Dendritic cell treated with granulocyte-macrophage colony-stimulating factor and Interleukin-4, amounts not matched to agents 40 ng/mL and 50 ng/mL, for 4 days (primary cell): ENCODE measurements at regions not wholly inside any gene's neighbourhood (a gene's known extent, or its start where the extent isn't known, plus 50 kb on each side); places are given as distances from the start of the nearest gene placed in this dataset.

Experiments used
- H3K27ac Mint-ChIP-seq: one replicate; pipeline ENCODE4 v1.8.0; 2022; ENCODE audit warnings: mild to moderate bottlenecking, mixed read lengths
- H3K27me3 Mint-ChIP-seq: one replicate; pipeline ENCODE4 v1.8.0; 2022; ENCODE audit warnings: mild to moderate bottlenecking, mixed read lengths
- H3K36me3 Mint-ChIP-seq: one replicate; pipeline ENCODE4 v1.8.0; 2022; ENCODE audit warnings: low read depth, mixed read lengths
- H3K4me1 Mint-ChIP-seq: one replicate; pipeline ENCODE4 v1.8.0; 2022; ENCODE audit warnings: low read depth, mixed read lengths
- H3K4me3 Mint-ChIP-seq: one replicate; pipeline ENCODE4 v1.8.0; 2022; ENCODE audit warnings: mild to moderate bottlenecking, moderate library complexity, mixed read lengths
- H3K9me3 Mint-ChIP-seq: one replicate; pipeline ENCODE4 v1.8.0; 2022; ENCODE audit warnings: mixed read lengths
- intact Hi-C: fragments of 100-400 bp; cut with micrococcal nuclease; formaldehyde crosslinking; loops from one replicate; pipeline ENCODE4 v1.15.0; 2022

DNA sequence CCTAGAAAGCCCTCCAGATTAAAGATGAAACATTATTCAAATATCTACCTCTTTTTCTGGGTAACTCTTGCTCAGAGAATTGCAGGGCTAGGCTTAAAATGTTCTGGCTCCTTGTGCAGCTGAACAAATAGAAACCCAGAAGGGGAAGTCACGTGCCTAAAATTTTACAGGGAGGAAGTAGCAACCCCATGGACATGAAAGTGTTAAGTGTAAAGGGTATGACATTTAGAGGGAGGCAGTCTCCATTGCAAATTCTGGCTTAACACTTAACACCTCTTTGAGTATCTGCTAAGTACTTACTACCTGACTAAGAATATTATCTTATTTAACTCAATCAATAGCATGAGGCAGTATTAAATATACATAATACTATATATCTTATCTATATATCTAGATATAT is 376.1 kb upstream of the ERCC4 start:
- Mint-ChIP-seq H3K4me1 (no peaks in the 10 kb centered on the region), H3K4me3 (no peak overlapping the region), H3K9me3 (no peaks in the 10 kb centered on the region), H3K27ac (no peak overlapping the region), H3K36me3 (no peaks in the 10 kb centered on the region), H3K27me3 (no peaks in the 10 kb centered on the region)
- intact Hi-C loops, result no loop called here

DNA sequence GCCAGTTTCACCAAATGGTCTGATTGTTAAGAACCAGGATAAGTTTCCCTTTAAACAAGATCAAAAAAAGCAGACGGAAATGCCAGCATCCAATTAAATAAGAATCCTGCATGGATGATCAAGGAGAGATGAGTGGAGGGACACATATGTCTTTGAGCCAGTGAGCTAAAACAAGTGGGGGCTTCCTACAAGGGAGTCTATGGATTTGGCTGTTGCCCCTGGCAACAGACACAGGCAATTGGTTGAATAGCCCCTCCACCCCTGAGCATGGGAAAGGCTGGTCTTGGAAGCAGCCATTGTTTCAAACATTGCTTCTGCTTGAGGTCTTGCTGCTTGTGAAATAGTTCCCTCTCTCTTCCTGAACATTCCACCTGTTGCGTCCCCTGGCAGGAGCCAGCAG is 374.7 kb upstream of the ERCC4 start:
- H3K36me3 Mint-ChIP-seq, result no peaks in the 10 kb centered on the region
- H3K4me3 Mint-ChIP-seq, result no peak overlapping the region
- no peaks in the 10 kb centered on the region for H3K9me3 Mint-ChIP-seq
- H3K4me1 Mint-ChIP-seq, result no peaks in the 10 kb centered on the region
- H3K27me3 Mint-ChIP-seq, result no peaks in the 10 kb centered on the region
- H3K27ac Mint-ChIP-seq, result no peak overlapping the region
- intact Hi-C loops, result no loop called here

DNA sequence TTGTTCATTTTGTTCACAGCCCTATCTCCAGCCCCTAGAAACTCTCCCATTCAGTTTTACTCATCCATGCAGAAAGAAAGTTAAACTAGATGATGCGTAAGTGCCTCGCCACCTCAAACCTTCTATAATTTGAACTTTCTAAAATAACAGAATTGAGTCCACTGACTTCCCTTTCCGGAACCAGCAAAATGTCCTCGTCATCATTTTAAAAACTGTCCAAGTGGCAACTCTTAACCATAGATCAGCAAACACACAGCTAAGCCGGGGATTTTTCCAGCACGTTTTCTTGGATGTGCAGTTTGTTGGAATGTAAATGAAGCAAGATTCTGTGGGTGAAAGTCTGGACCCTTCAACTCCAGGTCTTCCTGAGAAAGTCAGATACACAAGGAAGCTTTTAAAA is 369.7 kb upstream of the ERCC4 start:
- Mint-ChIP-seq H3K9me3 (no peaks in the 10 kb centered on the region), H3K27ac (no peak overlapping the region), H3K4me3 (no peak overlapping the region), H3K4me1 (no peaks in the 10 kb centered on the region), H3K36me3 (no peaks in the 10 kb centered on the region), H3K27me3 (no peaks in the 10 kb centered on the region)
- intact Hi-C loops, result no loop called here

DNA sequence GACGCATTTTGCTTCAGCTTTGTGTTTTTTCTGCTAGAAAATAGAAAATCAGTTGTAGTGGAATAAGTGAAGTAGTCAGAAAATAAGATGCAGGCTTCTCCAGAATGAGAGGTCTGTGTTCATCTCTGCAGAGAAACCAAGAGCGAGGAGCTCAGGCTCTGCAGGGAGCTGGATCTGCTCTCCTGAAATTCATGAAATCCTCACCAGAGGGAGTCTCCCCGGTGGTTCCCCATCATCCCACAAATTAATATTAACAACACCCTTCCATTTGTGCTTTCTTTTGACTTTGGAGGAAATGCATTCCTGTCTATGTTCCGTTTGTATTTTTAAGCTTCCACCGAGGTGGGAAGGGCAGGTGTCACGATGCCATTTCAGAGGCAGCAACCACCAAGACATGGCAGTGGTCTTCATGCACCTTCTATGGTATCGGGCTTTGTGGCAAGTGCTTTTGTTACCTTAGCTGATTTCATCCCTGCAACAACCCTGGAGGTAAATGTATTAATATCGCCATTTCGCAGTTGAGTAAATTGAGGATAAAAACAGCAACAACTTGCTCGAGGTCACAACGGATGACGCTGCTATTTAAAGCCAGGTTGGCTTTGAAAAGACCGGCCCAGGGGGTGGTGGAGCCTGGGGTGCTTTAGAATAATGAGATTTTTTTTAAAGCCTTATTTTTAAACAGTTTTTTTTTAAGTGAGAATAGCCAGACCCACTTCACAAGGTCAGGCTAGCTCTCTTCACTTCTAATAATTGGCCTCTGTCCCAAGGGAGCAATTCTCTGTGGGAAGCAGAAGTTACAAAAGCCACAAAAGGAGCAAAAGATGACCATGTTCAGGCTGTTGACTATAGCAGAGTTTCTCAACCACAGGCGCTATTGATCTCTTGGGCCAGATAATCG is 367.6 kb upstream of the ERCC4 start:
- Mint-ChIP-seq H3K4me1 (no peaks in the 10 kb centered on the region), H3K4me3 (no peak overlapping the region), H3K9me3 (no peaks in the 10 kb centered on the region), H3K27ac (no peak overlapping the region), H3K27me3 (no peaks in the 10 kb centered on the region), H3K36me3 (no peaks in the 10 kb centered on the region)
- intact Hi-C loops, result no loop called here

DNA sequence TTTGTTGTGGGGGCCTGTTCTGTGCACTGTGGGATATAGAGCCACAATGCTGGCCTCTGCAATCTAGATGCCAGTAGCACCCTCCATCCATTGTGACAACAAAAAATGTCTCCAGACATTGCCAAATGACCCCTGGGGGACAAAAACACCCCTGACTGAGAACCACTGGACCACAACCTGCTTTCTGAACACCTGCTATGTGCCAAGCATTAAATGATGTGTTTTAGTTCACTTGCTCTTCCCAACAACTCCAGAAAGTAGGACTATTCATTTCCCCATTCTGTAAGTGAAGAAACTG is 367.0 kb upstream of the ERCC4 start:
- H3K27ac Mint-ChIP-seq, result no peak overlapping the region
- no peaks in the 10 kb centered on the region for H3K9me3 Mint-ChIP-seq
- intact Hi-C loops, result no loop called here
- no peaks in the 10 kb centered on the region for H3K27me3 Mint-ChIP-seq
- no peak overlapping the region for H3K4me3 Mint-ChIP-seq
- no peaks in the 10 kb centered on the region for H3K36me3 Mint-ChIP-seq
- no peaks in the 10 kb centered on the region for H3K4me1 Mint-ChIP-seq

DNA sequence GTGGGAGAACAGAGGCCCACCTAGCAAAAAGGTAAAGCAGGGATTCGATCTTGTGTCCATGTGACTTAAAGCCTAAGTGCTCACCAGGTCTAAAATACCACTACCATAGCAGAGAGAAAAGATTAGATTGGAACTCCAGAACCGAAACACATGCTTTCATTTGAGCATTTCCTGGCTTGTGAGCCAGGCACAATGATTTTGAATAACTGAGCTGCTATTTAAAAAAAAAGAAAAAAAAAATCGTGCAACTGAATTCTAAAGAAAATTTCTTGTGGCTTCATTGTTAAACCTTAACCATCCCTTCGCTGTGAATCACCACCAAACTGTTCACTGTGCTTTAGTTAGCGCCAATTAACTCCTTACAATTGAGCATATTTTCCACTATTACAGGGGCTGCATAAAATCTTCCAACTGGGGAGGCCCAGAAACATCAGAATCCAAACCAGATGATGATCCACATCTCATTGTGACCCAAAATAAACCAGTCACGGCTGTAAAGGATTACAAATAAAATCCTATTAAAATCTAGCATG is 366.4 kb upstream of the ERCC4 start:
- intact Hi-C loops, result no loop called here
- Mint-ChIP-seq H3K36me3 (no peaks in the 10 kb centered on the region), H3K9me3 (no peaks in the 10 kb centered on the region), H3K4me3 (no peak overlapping the region), H3K4me1 (no peaks in the 10 kb centered on the region), H3K27ac (no peak overlapping the region), H3K27me3 (no peaks in the 10 kb centered on the region)

DNA sequence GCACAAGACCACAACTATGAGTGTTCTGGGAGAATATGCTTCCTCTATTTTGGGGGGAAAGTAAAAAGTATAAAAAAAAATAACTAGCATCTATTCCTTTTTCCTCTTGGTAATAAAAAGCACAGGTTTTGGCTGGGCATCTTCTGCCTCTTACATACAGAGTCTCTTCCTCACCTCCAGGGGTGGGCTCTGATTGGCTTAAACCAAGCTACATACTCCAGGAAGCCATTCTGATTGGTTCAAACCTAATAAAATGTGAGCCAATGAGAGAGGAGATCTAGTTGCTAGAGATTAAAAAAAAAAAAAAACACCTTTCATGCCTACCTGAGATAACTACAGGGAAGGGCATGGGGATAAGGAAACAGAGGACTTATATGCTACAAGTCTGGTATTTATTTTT is 365.9 kb upstream of the ERCC4 start:
- intact Hi-C loops, result no loop called here
- H3K4me3 Mint-ChIP-seq, result no peak overlapping the region
- H3K9me3 Mint-ChIP-seq, result no peaks in the 10 kb centered on the region
- no peaks in the 10 kb centered on the region for H3K27me3 Mint-ChIP-seq
- no peak overlapping the region for H3K27ac Mint-ChIP-seq
- no peaks in the 10 kb centered on the region for H3K36me3 Mint-ChIP-seq
- H3K4me1 Mint-ChIP-seq, result no peaks in the 10 kb centered on the region

DNA sequence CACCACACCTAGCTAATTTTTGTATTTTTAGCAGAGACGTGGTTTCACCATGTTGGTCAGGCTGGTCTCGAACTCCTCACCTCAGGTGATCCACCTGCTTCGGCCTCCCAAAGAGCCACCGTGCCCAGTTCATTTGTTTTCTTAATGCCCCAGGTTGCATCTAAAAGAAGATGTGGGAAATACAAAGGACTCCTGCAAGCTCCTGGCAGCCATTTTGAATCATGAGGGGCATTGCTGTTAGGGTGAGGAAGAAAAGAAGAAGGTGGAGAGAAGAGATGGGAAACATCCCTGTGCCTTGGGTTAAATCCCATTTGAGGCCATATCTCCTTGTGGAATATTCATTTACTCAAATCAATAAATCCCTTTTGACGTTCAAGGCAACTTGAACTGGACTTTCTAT is 365.3 kb upstream of the ERCC4 start:
- no peak overlapping the region for H3K27ac Mint-ChIP-seq
- no peak overlapping the region for H3K4me3 Mint-ChIP-seq
- H3K4me1 Mint-ChIP-seq, result no peaks in the 10 kb centered on the region
- no peaks in the 10 kb centered on the region for H3K9me3 Mint-ChIP-seq
- intact Hi-C loops, result no loop called here
- no peaks in the 10 kb centered on the region for H3K27me3 Mint-ChIP-seq
- no peaks in the 10 kb centered on the region for H3K36me3 Mint-ChIP-seq

DNA sequence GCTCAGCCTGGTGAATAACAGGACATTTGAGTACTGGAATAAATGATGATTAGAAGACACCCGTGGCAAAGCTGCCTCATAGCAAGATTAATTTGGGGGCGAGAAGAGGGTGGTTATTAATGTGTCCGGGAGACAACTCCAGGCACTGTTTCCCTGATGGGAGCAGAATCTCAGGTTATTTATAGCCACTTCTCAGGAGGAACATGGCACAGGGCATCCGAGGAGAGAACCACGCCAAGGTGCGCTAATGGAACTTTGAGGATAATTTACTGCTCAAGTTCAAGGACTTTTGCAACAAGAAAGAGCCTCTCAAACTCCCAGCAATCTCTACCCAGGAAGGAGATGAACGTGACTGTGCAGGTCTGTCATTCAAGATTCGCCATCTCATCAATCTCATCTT is 362.5 kb upstream of the ERCC4 start:
- Mint-ChIP-seq H3K4me1 (no peaks in the 10 kb centered on the region), H3K9me3 (no peaks in the 10 kb centered on the region), H3K27me3 (peaks cover 2% of the 10 kb centered on the region), H3K27ac (no peak overlapping the region), H3K36me3 (no peaks in the 10 kb centered on the region), H3K4me3 (no peak overlapping the region)
- intact Hi-C loops, result no loop called here

DNA sequence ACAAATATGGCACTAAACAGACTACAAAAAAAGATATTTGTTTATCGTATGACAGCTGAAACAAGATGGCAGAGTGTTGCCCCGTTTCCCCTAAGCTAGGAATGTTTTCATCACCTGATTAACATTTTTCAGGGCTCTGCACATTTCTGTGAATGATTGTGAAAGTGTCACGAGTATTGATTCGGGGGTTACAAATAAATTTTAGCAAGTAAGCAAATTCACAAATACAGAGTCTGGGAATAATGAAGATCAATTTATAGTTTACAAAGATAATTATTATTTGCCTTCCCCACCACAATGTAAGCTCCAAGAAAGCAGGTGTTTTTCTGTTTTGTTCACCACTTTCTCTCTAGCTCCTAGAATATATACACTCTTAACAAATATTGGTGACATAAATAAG is 361.2 kb upstream of the ERCC4 start:
- H3K4me1 Mint-ChIP-seq, result no peaks in the 10 kb centered on the region
- no peaks in the 10 kb centered on the region for H3K36me3 Mint-ChIP-seq
- H3K4me3 Mint-ChIP-seq, result no peak overlapping the region

DNA sequence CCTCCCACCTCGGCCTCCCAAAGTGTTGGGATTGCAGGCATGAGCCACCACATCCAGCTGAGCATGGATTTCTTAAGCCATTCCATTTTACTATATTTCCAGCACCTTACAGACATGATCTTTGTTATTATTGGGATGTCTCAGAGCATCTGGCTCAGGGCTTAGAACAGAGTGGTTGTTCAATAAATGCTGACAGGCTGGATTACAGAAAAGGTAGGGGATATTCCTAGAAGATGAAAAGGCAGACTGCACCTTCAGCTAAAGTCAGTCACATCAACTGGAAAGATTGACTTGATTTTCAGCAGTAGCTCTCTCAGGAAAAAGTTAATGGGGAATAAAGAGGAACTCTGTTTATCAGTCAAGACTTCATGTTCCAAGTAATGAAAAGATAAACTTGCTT is 360.3 kb upstream of the ERCC4 start:
- H3K4me3 Mint-ChIP-seq, result no peak overlapping the region
- H3K27me3 Mint-ChIP-seq, result peaks cover 2% of the 10 kb centered on the region
- H3K9me3 Mint-ChIP-seq, result no peaks in the 10 kb centered on the region
- no peaks in the 10 kb centered on the region for H3K36me3 Mint-ChIP-seq
- intact Hi-C loops, result no loop called here
- H3K4me1 Mint-ChIP-seq, result no peaks in the 10 kb centered on the region
- no peak overlapping the region for H3K27ac Mint-ChIP-seq

More for the DNA sequence above, 361.2 kb upstream of the ERCC4 start:
- peaks cover 2% of the 10 kb centered on the region for H3K27me3 Mint-ChIP-seq
- H3K9me3 Mint-ChIP-seq, result no peaks in the 10 kb centered on the region
- intact Hi-C loops, result no loop called here
- no peak overlapping the region for H3K27ac Mint-ChIP-seq

DNA sequence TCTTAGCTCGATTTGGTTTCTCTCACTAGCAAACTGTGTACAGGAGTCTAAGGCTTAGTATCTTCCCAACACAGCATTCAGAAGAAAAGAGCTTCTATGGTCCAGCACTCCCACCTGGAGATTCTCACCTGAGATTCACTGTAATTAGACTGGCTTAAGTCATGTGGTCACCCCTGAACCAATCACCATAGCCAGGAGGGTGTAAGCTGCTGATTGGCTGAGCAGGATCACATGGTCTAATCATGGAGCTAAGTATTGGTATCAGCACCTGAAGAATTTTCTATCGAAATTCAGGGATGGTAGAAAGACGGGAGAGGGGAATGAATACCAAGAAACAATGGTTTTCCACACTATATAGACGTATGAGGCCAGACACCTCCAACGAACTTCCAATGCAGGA is 359.8 kb upstream of the ERCC4 start:
- H3K4me1 Mint-ChIP-seq, result no peaks in the 10 kb centered on the region
- no peak overlapping the region for H3K27ac Mint-ChIP-seq
- H3K4me3 Mint-ChIP-seq, result no peak overlapping the region
- intact Hi-C loops, result no loop called here
- no peaks in the 10 kb centered on the region for H3K9me3 Mint-ChIP-seq
- H3K36me3 Mint-ChIP-seq, result no peaks in the 10 kb centered on the region
- H3K27me3 Mint-ChIP-seq, result peaks cover 2% of the 10 kb centered on the region

DNA sequence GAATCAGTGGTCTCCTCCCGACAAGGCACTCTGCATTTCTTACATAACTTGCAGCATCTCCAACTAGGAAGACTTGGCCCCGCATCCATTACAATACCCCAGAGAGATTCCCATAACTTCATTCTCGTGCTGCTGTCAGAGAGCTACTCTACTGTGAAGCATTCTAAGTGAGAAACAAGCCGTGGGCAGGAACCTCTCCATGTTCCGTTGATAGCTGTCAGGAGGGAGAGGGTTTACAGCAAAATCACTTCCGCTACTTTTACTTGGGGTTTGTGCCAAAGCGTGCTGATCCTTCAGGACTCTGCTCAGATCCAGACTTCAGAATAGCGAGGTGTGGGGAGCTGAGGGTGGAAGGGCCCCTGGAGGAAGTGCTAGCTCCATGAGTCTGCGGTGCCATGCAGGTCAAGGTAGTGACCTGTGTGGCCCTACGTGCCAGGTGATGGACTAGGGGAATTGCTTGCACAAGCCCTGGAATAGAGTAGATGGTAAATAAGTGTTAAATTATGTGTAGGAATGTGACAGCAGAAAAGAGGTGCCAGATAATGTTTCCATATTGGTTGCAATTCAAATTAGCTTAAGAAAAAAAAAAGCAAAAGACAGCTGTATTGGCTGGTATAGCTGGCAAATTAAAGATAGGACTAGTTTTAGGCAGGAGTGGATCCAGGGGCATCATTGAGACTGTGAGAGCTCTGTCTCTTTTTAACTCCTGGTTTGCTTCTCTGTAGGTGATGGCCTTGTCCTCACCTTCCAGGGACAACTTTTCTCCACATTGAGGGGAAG is 358.5 kb upstream of the ERCC4 start:
- Mint-ChIP-seq H3K4me3 (no peak overlapping the region), H3K36me3 (no peaks in the 10 kb centered on the region), H3K9me3 (peaks cover 3% of the 10 kb centered on the region), H3K27ac (no peak overlapping the region), H3K27me3 (peaks cover 2% of the 10 kb centered on the region), H3K4me1 (no peaks in the 10 kb centered on the region)
- intact Hi-C loops, result no loop called here

DNA sequence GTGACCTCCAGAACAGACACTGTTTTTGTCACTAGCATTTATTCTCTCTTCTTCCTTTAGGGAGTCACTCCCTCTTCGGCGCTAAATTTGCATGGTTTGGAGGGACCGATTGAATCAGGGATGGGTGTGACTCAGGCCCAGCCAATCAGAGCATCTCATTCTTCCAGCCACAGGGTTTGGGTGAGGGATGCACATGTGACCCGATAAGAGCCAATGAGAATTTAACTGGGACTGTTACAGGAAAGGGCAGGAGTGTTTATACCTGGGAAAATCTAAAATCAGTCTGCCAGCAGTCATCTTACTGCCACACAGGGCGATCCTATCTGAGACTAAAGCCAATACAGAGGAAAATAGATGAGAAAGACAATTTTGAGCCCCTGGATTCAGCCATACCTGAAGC is 351.2 kb upstream of the ERCC4 start:
- Mint-ChIP-seq H3K36me3 (no peaks in the 10 kb centered on the region), H3K4me3 (no peak overlapping the region), H3K27ac (no peak overlapping the region), H3K27me3 (no peaks in the 10 kb centered on the region), H3K4me1 (no peaks in the 10 kb centered on the region), H3K9me3 (peaks cover 5% of the 10 kb centered on the region)
- intact Hi-C loops, result no loop called here
